Right ventricle myocardium inferior (tissue), 1 donor: ENCODE measurements at regions not wholly inside any gene's neighbourhood (a gene's known extent, or its start where the extent isn't known, plus 50 kb on each side); places are given as distances from the start of the nearest gene placed in this dataset.

Source experiments
- ATAC-seq: fragments of 200-7000 bp; cut with Tn5 transposase; one replicate; pipeline ENCODE4 v1.9.1; 2020; ENCODE audit warnings: mild to moderate bottlenecking, moderate library complexity
- DNase-seq: peaks from one replicate; pipeline ENCODE4 v3.0.0; 2021; ENCODE audit errors: missing footprints
- intact Hi-C: fragments of 100-400 bp; cut with DNase I; formaldehyde crosslinking; loops from one replicate; pipeline ENCODE4 v1.11.0; 2022
- donor health status: DM: no; HTN: yes; CAD: no; lungs with severe emphysema.

DNA sequence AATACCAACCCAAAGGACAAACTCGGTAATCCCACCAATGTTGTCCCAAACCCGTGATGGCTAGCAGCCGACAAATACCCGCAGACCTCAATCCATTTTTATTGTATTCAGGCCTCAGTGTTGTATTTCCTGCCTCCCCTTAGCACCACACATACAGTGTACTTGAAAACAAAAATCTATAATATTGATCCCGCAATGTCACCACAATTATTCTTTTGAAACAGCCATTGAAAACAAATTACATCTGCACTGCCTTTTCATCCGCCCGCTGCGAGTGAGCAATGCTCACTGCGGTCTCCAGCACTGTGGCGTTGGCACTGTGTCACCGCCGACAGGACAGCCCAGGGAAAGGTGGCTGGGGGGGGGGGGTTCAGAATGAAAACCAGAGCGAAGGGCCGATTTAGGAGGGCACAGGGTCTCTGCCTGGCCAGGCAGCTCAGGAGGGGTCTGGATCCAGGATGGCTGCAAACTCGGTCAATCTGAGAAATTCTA, 385.8 kb upstream of the ZNF507 start:
- DNase-seq (no peak), ATAC-seq (no peak)
- intact Hi-C loops = loop anchor here (5.0 kb wide), 1 partner anchor 77 kb away; no protein-coding TSS in a partner anchor

DNA sequence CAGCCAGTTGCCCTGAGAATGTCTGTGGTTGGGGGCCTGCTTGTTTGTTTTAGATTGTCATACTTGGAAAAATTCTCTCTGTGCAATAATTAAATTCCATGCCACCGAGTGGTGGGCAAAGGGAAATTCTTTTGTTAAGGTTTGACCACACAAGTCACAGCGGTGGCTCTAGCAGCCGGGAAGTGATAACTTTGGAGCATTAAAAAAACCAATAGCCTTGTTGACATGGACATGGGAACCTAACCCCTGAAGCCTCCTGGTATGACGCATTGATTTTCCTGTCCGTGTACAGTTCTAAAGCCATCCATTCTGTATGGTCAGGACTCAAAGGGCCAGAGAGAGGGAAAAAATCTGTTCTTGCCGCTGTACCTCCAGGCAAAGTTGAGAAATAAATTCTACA, 384.9 kb upstream of the ZNF507 start:
- DNase-seq = no peak
- ATAC-seq = no peak
- intact Hi-C loops = loop anchor here (5.0 kb wide), 1 partner anchor 78 kb away; no protein-coding TSS in a partner anchor

DNA sequence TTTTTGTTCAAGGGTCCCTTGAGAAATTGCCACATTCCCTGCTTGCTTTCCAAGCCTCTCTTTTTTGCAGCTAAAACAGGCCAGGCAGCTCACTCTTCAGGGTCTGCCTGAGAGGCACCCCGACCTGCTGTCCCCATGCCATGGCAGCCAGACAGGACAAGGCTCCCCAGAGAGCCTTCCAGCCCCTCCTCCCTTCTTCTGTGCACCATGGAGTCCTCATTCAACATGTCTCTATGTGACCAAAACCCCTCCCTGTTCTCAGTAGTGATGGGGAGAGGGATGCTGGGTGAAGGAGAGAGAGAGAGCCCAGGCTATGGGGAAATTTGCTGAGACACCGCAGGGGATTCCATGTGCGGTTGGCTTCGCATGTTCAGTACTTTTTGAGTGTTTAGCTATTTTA, 384.2 kb upstream of the ZNF507 start:
- ATAC-seq = no peak
- intact Hi-C loops = loop anchor here (5.0 kb wide), 1 partner anchor 79 kb away; no protein-coding TSS in a partner anchor
- no peak for DNase-seq

DNA sequence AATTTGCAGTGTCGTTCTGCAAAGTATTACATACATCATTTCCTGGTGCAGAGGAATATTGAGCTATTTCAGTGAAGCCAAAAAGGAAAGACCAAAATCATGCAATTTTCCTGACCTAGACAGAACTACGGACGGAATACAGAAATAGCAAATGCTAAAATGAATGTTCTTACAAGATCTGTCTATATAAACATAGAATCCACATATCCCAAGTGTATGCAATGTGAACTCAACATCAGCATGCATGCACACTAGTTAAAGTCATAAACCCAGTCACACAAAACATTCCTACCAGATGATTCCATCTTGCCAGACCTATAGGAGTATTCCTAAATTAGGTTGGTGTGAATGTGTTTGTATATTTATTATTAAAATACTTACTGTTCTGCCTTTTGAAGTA, 383.7 kb upstream of the ZNF507 start:
- DNase-seq (no peak), ATAC-seq (no peak)
- intact Hi-C loops = loop anchor here (5.0 kb wide), 1 partner anchor 79 kb away; no protein-coding TSS in a partner anchor

DNA sequence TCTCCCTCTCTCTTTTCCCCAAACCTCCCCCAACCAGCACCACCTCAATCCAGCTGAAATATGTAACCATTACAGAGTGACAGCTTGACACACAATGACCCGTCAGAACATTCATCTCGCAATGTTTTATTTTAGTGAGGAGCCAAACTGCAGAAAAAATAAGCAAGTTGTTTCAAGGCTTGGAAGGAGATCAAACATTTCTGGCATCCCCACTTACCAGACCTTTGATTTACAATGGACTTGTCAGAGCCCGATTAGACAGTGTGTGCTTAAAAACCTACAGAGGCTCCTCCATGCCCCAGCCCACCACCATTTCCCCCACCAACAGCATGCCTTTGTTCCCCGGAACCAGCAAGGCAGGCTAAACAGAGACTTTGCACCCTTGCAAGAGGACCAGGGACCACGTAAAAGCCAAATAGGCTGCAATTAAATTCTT, 382.8 kb upstream of the ZNF507 start:
- intact Hi-C loops = loop anchor here (5.0 kb wide), 1 partner anchor 80 kb away; no protein-coding TSS in a partner anchor
- ATAC-seq (peak; percentile 41), DNase-seq (no peak)

DNA sequence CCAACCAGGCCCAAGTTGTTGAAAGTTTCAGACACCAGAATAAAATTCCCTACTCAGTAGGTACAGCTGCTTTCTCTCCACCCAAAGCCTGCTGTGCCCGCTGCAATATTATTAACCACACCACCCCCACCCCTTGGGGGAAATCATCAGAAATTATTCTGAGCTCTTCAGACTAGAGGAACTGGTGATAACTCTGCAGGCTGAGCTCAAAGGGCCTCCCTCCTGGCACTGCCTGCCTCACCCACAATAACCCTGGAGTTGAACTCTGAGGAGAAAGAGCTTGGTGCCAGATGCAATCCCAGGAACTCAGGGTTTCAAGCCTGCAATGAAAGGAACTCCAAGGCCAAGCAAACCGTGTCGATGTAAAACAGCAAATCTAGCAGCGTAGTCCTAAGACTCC, 381.7 kb upstream of the ZNF507 start:
- peak; percentile 93 for ATAC-seq

DNA sequence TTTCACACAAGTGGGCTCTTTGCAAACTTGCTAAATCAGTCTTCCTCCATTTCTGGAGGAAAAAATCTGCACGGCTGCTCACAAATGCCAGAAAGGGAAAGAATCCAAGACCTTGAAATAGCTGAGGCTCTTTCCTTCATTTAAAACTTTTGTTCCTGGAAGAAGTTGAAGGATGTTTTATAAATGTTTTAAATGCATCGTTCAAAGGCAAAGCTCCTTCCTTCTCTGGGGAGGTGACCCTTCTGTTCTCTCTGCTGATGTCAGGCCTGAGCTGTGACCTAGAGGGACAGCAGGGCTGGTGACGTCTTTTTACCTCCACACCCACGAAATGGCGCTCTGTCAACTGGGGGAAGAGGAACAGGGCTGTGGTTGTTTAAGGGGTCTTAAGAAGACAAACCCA, 376.4 kb upstream of the ZNF507 start:
- intact Hi-C loops = no loop called here
- DNase-seq (no peak), ATAC-seq (no peak)

More for the DNA sequence above, 381.7 kb upstream of the ZNF507 start:
- no peak for DNase-seq
- intact Hi-C loops = loop anchor here (5.0 kb wide), 1 partner anchor 81 kb away; no protein-coding TSS in a partner anchor

DNA sequence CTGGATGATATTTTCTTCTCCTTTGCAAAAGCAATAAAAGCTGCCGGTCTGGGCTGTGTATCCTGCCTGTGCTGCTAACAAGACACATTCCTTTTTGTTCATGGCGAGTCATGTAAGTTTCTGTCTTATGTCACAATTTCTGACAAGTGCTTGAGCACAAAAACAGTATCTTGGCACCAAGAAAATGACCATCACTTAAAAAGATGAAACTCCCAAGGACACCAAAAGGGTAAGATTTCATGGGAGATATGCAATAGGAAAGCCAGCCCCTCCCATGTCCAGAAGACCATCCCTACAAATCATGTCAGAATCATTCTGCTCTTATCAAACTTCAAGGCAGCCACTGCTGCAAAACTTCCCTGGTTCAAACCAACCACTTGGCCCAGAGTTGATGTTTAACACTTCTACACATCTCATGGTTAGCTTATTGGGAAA, 375.4 kb upstream of the ZNF507 start:
- DNase-seq (no peak), ATAC-seq (no peak)
- intact Hi-C loops = no loop called here

DNA sequence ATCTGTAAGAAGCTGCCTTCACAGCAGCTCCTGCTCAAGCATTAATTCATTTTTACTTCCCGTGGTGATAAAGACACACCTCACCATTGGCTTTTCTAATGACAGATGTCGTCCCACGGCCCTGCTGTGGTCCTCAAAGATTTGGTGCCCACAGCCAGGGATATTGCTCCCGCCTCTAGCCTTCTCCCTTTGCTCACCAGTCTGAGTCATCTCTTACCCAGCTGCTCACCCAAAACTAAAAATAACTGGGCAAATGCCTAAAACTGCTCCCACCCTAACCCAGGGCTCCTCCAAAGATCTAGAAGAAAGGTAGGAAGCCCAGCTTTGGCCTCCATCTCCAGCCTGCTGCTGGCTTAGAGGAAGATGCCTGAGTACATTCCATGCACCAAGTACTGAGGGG, 371.1 kb upstream of the ZNF507 start:
- intact Hi-C loops = no loop called here
- DNase-seq (no peak), ATAC-seq (no peak)

DNA sequence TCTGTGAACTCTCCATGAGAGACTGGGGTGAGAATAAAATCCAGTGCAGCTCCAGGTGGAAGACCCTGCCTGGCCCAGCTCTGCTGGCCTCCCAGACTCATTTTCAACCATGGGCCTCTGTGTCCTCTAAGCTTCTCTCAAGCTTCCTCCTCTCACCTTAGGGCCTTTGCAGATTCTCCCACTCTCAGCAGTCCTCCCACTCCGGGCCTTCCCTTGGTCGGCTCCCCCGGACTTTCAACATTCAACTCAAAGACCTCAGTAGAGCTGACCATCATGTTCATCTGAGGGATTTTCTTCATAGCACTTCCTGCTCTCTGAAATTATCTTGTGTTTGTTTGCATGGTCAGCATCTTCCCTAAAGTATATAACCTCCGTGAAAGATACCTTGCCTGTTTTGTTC, 370.5 kb upstream of the ZNF507 start:
- intact Hi-C loops = no loop called here
- no peak for ATAC-seq

DNA sequence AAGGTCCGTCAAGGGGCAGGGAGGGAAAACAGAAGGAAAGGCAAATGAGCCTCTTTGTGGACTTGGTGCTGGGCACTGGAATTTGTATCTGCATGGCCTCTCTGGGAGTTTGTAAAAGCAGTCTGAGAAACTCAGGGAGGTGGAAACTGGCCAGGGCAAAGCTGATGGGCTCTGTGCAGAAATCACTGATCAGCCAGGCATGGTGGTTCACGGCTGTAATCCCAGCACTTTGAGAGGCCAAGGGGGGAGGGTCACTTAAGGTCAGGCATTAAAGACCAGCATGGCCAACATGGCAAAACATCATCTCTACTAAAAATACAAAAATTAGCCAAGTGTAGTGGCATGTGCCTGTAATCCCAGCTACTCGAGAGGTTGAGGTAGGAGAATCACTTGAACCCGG, 369.9 kb upstream of the ZNF507 start:
- no peak for DNase-seq
- ATAC-seq = no peak
- intact Hi-C loops = no loop called here

More for the DNA sequence above, 370.5 kb upstream of the ZNF507 start:
- DNase-seq = no peak

DNA sequence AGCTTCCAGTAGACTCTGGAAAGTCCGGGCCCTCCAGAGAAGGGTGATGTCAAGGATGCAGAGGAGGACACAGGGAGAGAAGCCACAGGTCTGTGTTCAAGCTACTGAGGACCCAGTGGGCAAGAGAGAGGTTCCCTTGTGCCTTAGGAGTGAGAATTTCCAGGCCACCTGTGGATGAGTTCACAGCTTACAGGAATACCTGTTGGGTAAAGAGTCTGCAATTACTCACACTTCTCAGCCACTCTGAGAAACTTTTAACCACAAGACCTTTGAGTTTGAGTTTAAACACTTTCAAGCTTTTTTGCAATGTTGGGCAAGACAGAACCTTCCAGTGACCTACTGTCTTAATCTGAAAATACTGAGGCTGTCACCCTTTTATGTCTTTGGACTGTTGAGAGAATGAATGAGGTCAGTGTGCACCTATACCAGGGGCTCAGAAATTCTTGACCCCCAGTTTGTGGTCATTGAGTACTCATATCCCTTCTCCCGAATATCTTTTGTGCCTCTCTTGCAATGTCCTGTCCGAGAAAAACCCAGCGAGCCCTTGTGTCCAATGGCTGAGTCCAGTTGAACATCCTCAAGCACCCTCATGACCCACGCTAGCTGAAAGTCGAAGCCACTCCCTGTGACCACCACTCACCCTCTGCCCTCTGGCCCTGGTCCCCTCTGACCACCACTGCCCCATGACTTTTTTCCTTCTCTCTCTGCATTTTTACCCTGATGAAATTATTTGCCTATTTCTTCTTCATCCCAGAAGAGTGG, 368.5 kb upstream of the ZNF507 start:
- no peak for ATAC-seq
- intact Hi-C loops = no loop called here
- DNase-seq = no peak

DNA sequence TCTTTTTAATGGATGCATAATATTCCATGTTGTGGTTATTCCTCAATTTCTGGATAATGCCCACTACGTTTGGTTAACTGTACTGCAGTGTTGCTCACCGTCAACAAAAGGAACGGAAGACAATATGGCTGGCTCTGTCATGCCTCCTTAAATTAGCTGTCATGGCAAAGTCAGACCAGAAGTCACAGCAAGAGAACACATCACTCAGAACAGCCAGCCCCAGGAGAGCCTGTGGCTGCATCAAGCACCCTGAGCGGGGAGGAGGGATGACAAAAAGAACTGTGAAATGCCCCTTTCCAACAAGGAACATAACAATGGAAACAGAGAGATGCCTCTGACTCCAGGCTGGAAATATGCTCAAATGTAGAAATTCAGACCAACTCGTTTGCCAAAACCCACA, 366.0 kb upstream of the ZNF507 start:
- no peak for ATAC-seq

DNA sequence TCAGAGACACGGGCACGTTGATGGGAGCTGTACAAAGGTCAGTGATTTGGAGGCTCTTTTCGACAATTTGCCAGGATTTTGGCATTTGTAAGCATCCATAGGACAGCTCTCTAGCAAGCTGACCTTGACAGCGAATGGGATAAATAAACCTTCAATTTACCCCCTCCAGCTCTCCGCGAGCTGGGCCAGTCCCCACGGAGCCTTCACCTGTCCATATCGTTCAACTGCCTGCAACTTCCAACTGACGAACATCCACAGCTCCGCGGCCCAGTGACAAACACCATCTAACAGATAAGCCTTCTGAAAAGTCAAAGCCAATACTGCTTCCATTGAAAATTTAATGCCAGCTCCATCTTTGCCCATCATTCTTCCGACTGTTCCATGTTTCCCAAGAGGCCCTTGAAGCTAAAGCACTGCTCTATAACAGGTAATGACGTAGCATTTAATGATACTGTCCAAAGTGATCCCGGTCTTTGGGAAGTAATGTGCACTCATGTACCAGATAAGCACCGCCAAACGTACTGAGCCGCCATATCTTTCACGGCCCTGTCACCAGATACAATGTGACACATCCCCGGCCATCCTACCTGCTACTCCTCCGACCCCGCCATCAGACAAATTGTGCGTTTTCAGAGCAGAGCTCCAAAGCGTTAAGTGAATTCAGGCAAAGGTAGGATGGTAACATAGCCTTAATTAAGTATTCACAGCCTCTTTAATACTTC, 365.3 kb upstream of the ZNF507 start:
- intact Hi-C loops = no loop called here
- DNase-seq = no peak
- ATAC-seq = no peak

More for the DNA sequence above, 366.0 kb upstream of the ZNF507 start:
- intact Hi-C loops = no loop called here
- DNase-seq = no peak

DNA sequence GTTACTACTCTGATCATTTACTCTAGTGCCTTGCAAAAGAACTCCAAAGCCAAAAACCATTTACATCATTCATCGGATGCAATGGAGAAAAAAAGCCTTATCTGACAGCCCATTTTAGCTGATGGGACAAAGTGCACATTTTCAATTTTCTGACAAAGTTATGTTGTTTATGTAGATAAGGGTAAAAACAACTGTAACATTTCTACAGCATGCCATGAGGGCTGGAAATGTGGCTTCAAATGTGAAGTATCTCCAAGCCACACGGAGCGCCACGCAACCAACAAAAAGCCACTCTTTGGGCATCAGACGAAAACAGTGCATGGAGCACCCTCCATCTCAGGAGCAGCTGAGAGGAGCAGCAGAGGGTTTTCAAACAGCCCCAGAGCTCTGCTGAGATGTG, 364.6 kb upstream of the ZNF507 start:
- ATAC-seq (no peak), DNase-seq (no peak)
- intact Hi-C loops = no loop called here

DNA sequence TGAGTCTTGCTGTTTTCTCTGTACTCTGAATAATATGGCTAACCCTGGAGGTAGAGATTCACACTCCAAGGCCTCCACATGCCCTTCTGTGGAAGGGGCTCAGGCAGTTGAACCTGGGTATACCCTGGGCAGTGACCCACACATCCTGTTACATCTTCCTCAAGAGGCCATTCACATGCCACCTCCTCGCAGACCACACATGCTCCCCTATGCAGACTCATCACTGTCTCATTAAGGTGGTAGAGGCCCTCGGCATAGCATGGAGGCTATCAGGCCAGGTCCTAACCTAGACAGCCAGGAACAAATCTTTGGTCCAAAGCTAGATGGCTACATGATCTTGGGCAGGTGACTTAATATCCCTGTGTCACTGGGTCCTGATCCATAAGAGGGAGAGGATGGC, 363.9 kb upstream of the ZNF507 start:
- ATAC-seq (no peak), DNase-seq (no peak)
- intact Hi-C loops = no loop called here

DNA sequence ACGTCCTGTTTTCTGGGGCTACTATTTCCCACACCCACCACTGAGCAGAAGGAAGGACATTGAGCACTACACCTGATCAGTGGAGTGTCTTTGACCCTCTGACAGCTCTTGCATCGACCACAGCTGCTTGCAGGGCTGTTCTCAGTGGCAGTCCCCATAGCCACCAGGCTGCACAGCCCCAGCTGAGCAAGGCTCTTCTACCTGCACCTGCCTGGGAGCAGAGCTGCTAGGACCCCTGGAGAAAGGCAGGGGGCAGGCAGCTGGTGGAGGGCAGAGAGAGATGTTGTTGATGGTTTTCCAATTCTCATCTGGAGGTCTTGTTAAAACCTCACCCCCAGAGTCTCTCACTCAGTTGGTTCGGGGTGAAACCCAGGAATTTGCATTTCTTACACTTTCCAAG, 361.8 kb upstream of the ZNF507 start:
- ATAC-seq (no peak), DNase-seq (no peak)
- intact Hi-C loops = no loop called here

DNA sequence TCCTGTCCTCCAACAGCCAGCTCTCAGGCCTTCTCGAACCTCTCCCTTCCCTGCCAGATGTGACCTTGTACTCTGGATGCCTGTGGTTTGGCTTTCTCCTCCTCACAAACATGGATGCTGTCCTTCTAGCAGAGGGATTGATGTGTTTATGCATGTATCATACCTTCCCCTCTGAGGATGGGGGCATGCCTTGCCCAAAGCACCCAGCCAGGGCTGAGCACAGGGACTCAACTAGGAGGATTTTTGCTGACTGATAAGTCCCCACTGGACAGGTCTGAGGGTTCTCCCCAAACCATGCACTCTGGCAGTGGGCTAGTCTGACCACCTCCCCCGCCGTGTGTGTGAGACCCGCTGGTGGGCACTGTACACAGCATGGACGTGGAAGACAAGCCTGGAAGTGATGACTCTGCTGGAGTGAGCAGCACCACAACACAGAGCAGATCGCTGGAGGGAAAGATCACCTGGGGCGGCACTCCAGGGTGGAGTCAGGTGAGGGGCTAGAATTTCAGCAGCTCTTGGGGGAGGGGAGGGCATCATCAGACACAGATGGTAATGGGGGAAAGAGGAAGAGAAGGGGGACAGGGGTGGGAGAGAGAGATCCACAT, 360.3 kb upstream of the ZNF507 start:
- ATAC-seq (no peak), DNase-seq (no peak)
- intact Hi-C loops = no loop called here

DNA sequence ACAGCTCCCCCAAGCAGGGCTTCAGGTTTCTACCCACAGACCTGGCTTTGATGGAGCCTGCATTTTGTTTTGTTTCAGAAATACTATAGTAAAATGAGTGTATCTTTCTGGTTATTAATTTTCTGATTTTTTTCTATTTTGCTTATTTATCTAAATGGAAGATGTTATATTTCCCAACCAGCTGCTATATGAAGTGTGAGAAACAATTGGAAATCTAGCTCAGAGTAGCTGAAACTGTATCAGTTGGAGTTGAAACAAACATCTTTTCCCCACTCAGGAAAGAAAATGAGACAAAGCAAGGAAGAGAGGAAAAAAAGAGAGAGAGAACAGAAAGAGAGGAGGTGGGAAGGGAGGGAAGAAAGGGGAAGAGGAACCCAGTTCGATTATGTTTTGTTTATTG, 358.5 kb upstream of the ZNF507 start:
- intact Hi-C loops = no loop called here
- DNase-seq (no peak), ATAC-seq (no peak)
